Osteoblast (primary cell): ENCODE measurements at regions not wholly inside any gene's neighbourhood (a gene's known extent, or its start where the extent isn't known, plus 50 kb on each side); places are given as distances from the start of the nearest gene placed in this dataset.
"Not testable (repeated sequence)": the region's sequence is repeated elsewhere in the genome, so short reads cannot be mapped to it uniquely, and the experiment has no call there.

Source experiments
- DNase-seq: peaks from one replicate; pipeline ENCODE4 v3.0.0; 2011; ENCODE audit warnings: low spot score, mixed read lengths; ENCODE audit not compliant: insufficient read length; ENCODE audit errors: missing footprints
- H2AFZ ChIP-seq: 2 replicates; pipeline ENCODE4 v1.6.0; 2011; ENCODE audit warnings: mild to moderate bottlenecking, low read length
- H3K27ac ChIP-seq: 2 replicates; pipeline ENCODE4 v1.5.1; 2011; ENCODE audit warnings: mild to moderate bottlenecking, low read depth, low read length, moderate library complexity
- H3K27me3 ChIP-seq: 2 replicates; pipeline ENCODE4 v1.6.0; 2012; ENCODE audit warnings: mild to moderate bottlenecking, control low read depth, inconsistent platforms, low read length, moderate library complexity; ENCODE audit not compliant: insufficient read depth
- H3K36me3 ChIP-seq: 2 replicates; pipeline ENCODE4 v1.5.1; 2011; ENCODE audit warnings: mild to moderate bottlenecking, low read length, control low read depth, moderate library complexity; ENCODE audit not compliant: insufficient read depth
- H3K4me1 ChIP-seq: 2 replicates; pipeline ENCODE4 v1.5.1; 2011; ENCODE audit warnings: mild to moderate bottlenecking, low read length, control low read depth, moderate library complexity; ENCODE audit not compliant: insufficient read depth
- H3K4me2 ChIP-seq: 2 replicates; pipeline ENCODE4 v1.6.0; 2011; ENCODE audit warnings: mild to moderate bottlenecking, low read length; ENCODE audit not compliant: insufficient read depth
- H3K4me3 ChIP-seq: fragments of 200-600 bp; sonication (generic); 3 replicates; pipeline ENCODE4 v1.5.1; 2012; ENCODE audit warnings: mild to moderate bottlenecking, low read length, inconsistent platforms; ENCODE audit not compliant: insufficient read depth
- H3K79me2 ChIP-seq: 2 replicates; pipeline ENCODE4 v1.6.0; 2012; ENCODE audit warnings: mild to moderate bottlenecking, low read length, control low read depth, inconsistent platforms; ENCODE audit not compliant: insufficient read depth
- H3K9me3 ChIP-seq: 2 replicates; pipeline ENCODE4 v1.5.1; 2011; ENCODE audit warnings: low read depth, low read length, control low read depth
- H4K20me1 ChIP-seq: 2 replicates; pipeline ENCODE4 v1.6.0; 2012; ENCODE audit warnings: mild to moderate bottlenecking, low read length, control low read depth; ENCODE audit not compliant: insufficient read depth
- CTCF ChIP-seq: IDR thresholded peaks from 2 replicates; pipeline ENCODE4 v1.5.1; 2011; ENCODE audit warnings: mild to moderate bottlenecking, low read depth, low read length, moderate library complexity; ENCODE audit errors: extremely low read depth

GRCh38 chr18:70578480-70578879 lies 289.6 kb downstream of the SOCS6 start:
- TF ChIP-seq CTCF = no peak
- no peaks in the 10 kb centered on the region for H3K27me3 ChIP-seq
- H3K27ac ChIP-seq = no peak overlapping the region
- H4K20me1 ChIP-seq = no peaks in the 10 kb centered on the region
- no peak for DNase-seq
- no peak overlapping the region for H3K4me2 ChIP-seq
- no peak overlapping the region for H2AFZ ChIP-seq
- H3K4me1 ChIP-seq = no peaks in the 10 kb centered on the region
- no peak overlapping the region for H3K4me3 ChIP-seq
- no peaks in the 10 kb centered on the region for H3K9me3 ChIP-seq
- no peaks in the 10 kb centered on the region for H3K79me2 ChIP-seq
- no peaks in the 10 kb centered on the region for H3K36me3 ChIP-seq

DNA sequence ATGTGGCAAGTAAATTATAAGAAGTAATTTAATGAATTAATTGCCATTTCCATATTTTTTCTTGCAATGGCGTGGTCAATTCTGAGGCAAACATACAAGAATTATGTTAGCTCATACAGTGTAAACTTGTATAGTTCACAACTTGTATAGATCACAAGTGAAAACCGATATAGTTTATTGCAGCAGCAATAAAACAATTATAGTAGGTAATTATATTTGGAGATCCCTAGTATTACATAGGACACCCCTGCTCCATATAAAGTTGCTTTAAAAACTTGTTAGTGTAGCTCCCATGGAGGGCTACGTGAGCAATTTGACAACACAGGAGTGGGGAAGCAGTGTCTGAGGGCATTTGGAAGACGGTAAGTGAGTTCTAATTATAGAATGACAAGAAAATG lies 288.2 kb downstream of the SOCS6 start:
- no peaks in the 10 kb centered on the region for H4K20me1 ChIP-seq
- H3K27me3 ChIP-seq = no peaks in the 10 kb centered on the region
- no peak overlapping the region for H3K4me3 ChIP-seq
- no peaks in the 10 kb centered on the region for H3K4me1 ChIP-seq
- no peak overlapping the region for H2AFZ ChIP-seq
- H3K27ac ChIP-seq = no peak overlapping the region
- no peak for DNase-seq
- no peak for TF ChIP-seq CTCF
- no peaks in the 10 kb centered on the region for H3K79me2 ChIP-seq
- H3K4me2 ChIP-seq = no peak overlapping the region
- no peaks in the 10 kb centered on the region for H3K9me3 ChIP-seq
- no peaks in the 10 kb centered on the region for H3K36me3 ChIP-seq

DNA sequence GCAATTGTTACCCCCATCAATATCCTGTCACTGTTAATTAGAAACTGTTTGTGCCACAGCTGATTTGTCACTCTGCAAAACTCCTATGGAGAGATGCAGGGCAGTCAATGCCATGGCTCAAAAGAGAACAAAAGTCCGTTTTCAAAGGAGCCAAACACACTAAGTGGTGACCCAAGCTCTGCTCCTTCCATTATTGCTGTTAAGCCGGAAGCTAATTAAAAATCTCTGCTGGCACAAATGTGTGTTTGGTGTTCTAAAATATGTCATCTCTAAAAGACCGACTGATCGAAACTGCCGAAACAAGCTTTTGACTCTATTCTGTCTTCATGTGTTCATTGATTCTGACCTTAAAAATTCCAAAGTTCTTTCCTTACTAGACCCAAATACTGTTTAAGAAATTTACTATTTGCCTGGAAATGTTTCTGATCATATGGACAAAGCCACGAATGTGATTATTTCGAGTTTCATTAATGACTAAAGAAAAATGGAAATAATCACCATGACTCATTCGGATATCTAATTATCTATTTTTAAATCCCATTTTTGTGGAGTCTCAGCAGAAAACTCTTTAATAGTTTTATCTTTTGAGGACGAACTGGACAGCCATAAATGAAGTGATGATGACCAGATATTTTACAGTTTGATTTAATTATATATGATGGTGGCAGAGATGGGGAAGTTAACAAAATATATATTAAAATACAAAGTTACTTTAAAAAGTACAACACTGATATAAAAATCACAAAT lies 287.6 kb downstream of the SOCS6 start:
- no peak for TF ChIP-seq CTCF
- no peak overlapping the region for H3K27ac ChIP-seq
- no peak for DNase-seq
- no peaks in the 10 kb centered on the region for H3K79me2 ChIP-seq
- H3K27me3 ChIP-seq = no peaks in the 10 kb centered on the region
- no peak overlapping the region for H3K4me3 ChIP-seq
- H3K9me3 ChIP-seq = no peaks in the 10 kb centered on the region
- no peaks in the 10 kb centered on the region for H4K20me1 ChIP-seq
- H3K4me1 ChIP-seq = no peaks in the 10 kb centered on the region
- H2AFZ ChIP-seq = no peak overlapping the region
- H3K36me3 ChIP-seq = no peaks in the 10 kb centered on the region
- H3K4me2 ChIP-seq = no peak overlapping the region

- not testable (repeated sequence) for H3K27me3 ChIP-seq, H2AFZ ChIP-seq, H3K9me3 ChIP-seq, H3K79me2 ChIP-seq, DNase-seq, H3K4me3 ChIP-seq, H4K20me1 ChIP-seq, H3K27ac ChIP-seq, H3K4me1 ChIP-seq, H3K36me3 ChIP-seq, H3K4me2 ChIP-seq
These were observed 286.1 kb downstream of the SOCS6 start for GRCh38 chr18:70574951-70575350.

- not testable (repeated sequence) for H4K20me1 ChIP-seq, H2AFZ ChIP-seq, H3K4me1 ChIP-seq, H3K27me3 ChIP-seq, H3K9me3 ChIP-seq, H3K27ac ChIP-seq, H3K36me3 ChIP-seq, H3K4me2 ChIP-seq, DNase-seq, H3K79me2 ChIP-seq, H3K4me3 ChIP-seq
These were observed 280.8 kb downstream of the SOCS6 start for GRCh38 chr18:70569647-70570046.
